Activated naive CD4-positive, alpha-beta T cell treated with anti-CD3 and anti-CD28 coated beads for 36 hours (primary cell): ENCODE measurements at regions not wholly inside any gene's neighbourhood (a gene's known extent, or its start where the extent isn't known, plus 50 kb on each side); places are given as distances from the start of the nearest gene placed in this dataset.

ENCODE experiments used
- CTCF ChIA-PET: fragments of 350-600 bp; sonication (Branson Sonifier 250); formaldehyde crosslinking; loops from one replicate; lab custom pipeline; 2021; ENCODE audit warnings: antibody characterized with exemption; lab: Charles Lee
- DNase-seq: peaks from one replicate; pipeline ENCODE4 v3.0.0-alpha.2; 2020
- H3K27ac Mint-ChIP-seq: one replicate; pipeline ENCODE4 v1.8.0; 2021; ENCODE audit warnings: mild to moderate bottlenecking, mixed read lengths
- H3K27me3 Mint-ChIP-seq: one replicate; pipeline ENCODE4 v1.8.0; 2021; ENCODE audit warnings: low read depth, mixed read lengths
- H3K36me3 Mint-ChIP-seq: one replicate; pipeline ENCODE4 v1.8.0; 2021; ENCODE audit warnings: low read depth, mixed read lengths
- H3K4me1 Mint-ChIP-seq: one replicate; pipeline ENCODE4 v1.8.0; 2021; ENCODE audit warnings: low read depth, mixed read lengths
- H3K4me3 Mint-ChIP-seq: one replicate; pipeline ENCODE4 v1.8.0; 2021; ENCODE audit warnings: mild to moderate bottlenecking, moderate library complexity, mixed read lengths
- H3K9me3 Mint-ChIP-seq: one replicate; pipeline ENCODE4 v1.8.0; 2021; ENCODE audit warnings: mixed read lengths
- intact Hi-C: fragments of 100-400 bp; cut with micrococcal nuclease; formaldehyde crosslinking; loops from one replicate; pipeline ENCODE4 v1.15.1; 2023

- intact Hi-C loops: no loop called here
- no peak for DNase-seq
- Mint-ChIP-seq H3K4me3 (no peak overlapping the region), H3K27me3 (no peaks in the 10 kb centered on the region), H3K9me3 (peaks cover under 1% of the 10 kb centered on the region), H3K27ac (no peak overlapping the region), H3K4me1 (no peaks in the 10 kb centered on the region), H3K36me3 (no peaks in the 10 kb centered on the region)
- CTCF ChIA-PET: no interaction called here
Measured at GRCh38 chr13:34757441-34757840, 184.6 kb upstream of the NBEA start.

DNA sequence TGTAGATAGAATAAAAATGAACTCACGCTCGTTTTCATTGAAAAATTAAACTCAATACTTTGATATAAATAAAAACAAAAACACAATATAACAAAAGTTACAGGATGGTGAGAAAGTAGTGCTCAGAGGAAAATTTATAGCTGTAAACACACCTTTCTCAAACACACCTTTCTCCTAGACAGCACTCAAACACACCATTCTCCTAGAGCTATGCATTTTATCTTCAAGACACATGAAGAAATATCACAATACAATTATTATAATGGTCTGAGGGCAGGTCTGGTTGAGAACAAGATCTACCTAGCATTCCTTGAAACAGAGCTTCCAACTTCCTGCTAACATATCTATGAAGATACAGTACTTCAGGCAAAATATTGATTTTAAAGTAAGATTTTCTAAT lies 183.4 kb upstream of the NBEA start:
- Mint-ChIP-seq H3K9me3 (no peaks in the 10 kb centered on the region), H3K4me3 (no peak overlapping the region), H3K27me3 (no peaks in the 10 kb centered on the region), H3K36me3 (no peaks in the 10 kb centered on the region), H3K27ac (no peak overlapping the region), H3K4me1 (no peaks in the 10 kb centered on the region)
- CTCF ChIA-PET: no interaction called here
- no peak for DNase-seq
- intact Hi-C loops: no loop called here

GRCh38 chr13:34762312-34762711 lies 179.8 kb upstream of the NBEA start:
- no peaks in the 10 kb centered on the region for H3K36me3 Mint-ChIP-seq
- intact Hi-C loops: no loop called here

GRCh38 chr13:34764246-34764645 lies 177.8 kb upstream of the NBEA start:
- CTCF ChIA-PET: no interaction called here

More at GRCh38 chr13:34762312-34762711, 179.8 kb upstream of the NBEA start:
- no peaks in the 10 kb centered on the region for H3K27me3 Mint-ChIP-seq
- H3K9me3 Mint-ChIP-seq: no peaks in the 10 kb centered on the region
- H3K4me1 Mint-ChIP-seq: no peaks in the 10 kb centered on the region
- DNase-seq: no peak
- CTCF ChIA-PET: no interaction called here
- no peak overlapping the region for H3K4me3 Mint-ChIP-seq
- H3K27ac Mint-ChIP-seq: no peak overlapping the region

GRCh38 chr13:34765446-34766180 lies 176.5 kb upstream of the NBEA start:
- Mint-ChIP-seq H3K27ac (no peak overlapping the region), H3K9me3 (no peaks in the 10 kb centered on the region), H3K4me1 (no peaks in the 10 kb centered on the region), H3K27me3 (no peaks in the 10 kb centered on the region), H3K4me3 (no peak overlapping the region), H3K36me3 (no peaks in the 10 kb centered on the region)
- intact Hi-C loops: no loop called here
- no peak for DNase-seq
- CTCF ChIA-PET: no interaction called here

More at GRCh38 chr13:34764246-34764645, 177.8 kb upstream of the NBEA start:
- Mint-ChIP-seq H3K36me3 (no peaks in the 10 kb centered on the region), H3K4me3 (no peak overlapping the region), H3K4me1 (no peaks in the 10 kb centered on the region), H3K9me3 (no peaks in the 10 kb centered on the region), H3K27me3 (no peaks in the 10 kb centered on the region), H3K27ac (no peak overlapping the region)
- no peak for DNase-seq
- intact Hi-C loops: no loop called here

- H3K4me1 Mint-ChIP-seq: no peaks in the 10 kb centered on the region
- H3K36me3 Mint-ChIP-seq: no peaks in the 10 kb centered on the region
Measured at GRCh38 chr13:34767778-34768177, 174.3 kb upstream of the NBEA start.

DNA sequence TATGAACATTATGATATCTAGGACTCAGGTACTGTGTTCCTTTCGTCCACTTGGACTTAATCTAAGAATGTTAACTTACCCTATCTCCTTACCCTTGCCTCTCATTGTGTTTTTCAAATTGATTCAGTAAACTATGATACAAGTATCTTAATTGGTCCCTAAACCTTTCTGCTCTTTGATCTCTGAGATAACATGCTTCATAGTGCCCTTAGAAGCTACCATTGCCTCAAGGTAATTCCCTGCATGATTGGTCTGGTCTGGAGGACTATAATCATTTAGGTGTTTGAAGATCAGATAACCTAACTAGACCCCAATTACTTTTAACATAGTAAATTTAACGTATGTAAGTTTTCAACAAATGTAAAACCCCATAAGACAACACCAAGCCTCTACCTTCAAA lies 169.9 kb upstream of the NBEA start:
- no peaks in the 10 kb centered on the region for H3K9me3 Mint-ChIP-seq
- H3K4me1 Mint-ChIP-seq: no peaks in the 10 kb centered on the region
- CTCF ChIA-PET: no interaction called here
- H3K4me3 Mint-ChIP-seq: no peak overlapping the region
- intact Hi-C loops: no loop called here
- no peak for DNase-seq
- H3K27ac Mint-ChIP-seq: no peak overlapping the region
- H3K27me3 Mint-ChIP-seq: peaks cover 2% of the 10 kb centered on the region
- H3K36me3 Mint-ChIP-seq: no peaks in the 10 kb centered on the region

More at GRCh38 chr13:34767778-34768177, 174.3 kb upstream of the NBEA start:
- CTCF ChIA-PET: no interaction called here
- H3K4me3 Mint-ChIP-seq: no peak overlapping the region
- H3K9me3 Mint-ChIP-seq: no peaks in the 10 kb centered on the region
- DNase-seq: no peak
- no peaks in the 10 kb centered on the region for H3K27me3 Mint-ChIP-seq
- intact Hi-C loops: no loop called here
- no peak overlapping the region for H3K27ac Mint-ChIP-seq

DNA sequence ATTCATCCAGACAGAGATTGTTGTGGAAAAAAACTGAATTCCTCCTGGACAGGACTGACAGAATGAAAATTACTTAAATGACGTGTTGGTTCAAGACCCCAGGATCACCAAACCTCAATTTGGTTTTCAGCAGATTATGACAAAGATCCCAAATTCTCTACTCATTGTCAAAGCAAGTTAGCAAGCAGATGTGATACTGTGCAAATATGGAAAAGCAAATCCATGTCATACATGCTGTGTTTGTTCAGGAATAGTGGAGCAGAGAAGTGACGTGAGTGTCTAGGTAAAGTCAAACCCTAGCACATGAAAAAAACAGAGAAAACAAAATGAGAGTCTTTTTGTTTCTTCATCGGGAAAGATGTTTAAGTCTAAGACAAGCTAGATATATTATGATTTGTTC lies 169.2 kb upstream of the NBEA start:
- H3K4me1 Mint-ChIP-seq: no peaks in the 10 kb centered on the region
- intact Hi-C loops: no loop called here

DNA sequence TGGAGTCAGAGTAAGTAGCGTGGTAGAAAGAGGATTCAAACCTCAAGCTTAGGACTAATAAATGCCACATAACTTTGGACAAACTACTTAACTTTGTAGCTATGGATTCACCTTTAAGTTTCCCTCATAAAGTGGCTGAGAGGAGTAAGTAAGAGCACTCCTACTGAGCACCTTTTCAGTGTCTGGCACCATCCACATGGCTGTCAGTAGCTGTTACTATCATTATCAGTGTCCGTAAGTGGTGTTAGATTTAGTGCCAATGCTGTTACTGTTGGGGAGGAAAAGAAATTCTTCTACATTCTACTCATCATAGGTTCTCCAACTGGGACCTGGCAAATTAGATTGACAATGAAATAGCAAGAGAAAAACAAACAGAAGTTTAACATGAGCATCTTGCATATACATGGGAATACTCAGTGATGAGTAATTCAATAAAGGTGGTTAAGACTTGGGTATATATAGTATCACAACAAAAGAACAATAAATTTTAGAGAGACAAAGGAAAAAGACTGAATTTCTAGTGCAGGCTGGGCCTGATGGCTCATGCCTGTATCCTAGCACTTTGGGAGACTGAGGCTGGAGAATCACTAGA lies 165.6 kb upstream of the NBEA start:
- intact Hi-C loops: loop anchor here (5.0 kb wide), 1 partner anchor 51 kb away; no protein-coding TSS in a partner anchor
- no peak for DNase-seq
- CTCF ChIA-PET: no interaction called here

More for the DNA sequence above, 169.2 kb upstream of the NBEA start:
- Mint-ChIP-seq H3K4me3 (no peak overlapping the region), H3K27me3 (peaks cover 2% of the 10 kb centered on the region), H3K27ac (no peak overlapping the region), H3K36me3 (no peaks in the 10 kb centered on the region), H3K9me3 (no peaks in the 10 kb centered on the region)
- CTCF ChIA-PET: no interaction called here
- DNase-seq: no peak

GRCh38 chr13:34777089-34777913 lies 164.8 kb upstream of the NBEA start:
- Mint-ChIP-seq H3K27ac (no peak overlapping the region), H3K9me3 (peaks cover 4% of the 10 kb centered on the region), H3K27me3 (peaks cover 2% of the 10 kb centered on the region), H3K4me1 (no peaks in the 10 kb centered on the region), H3K36me3 (no peaks in the 10 kb centered on the region), H3K4me3 (no peak overlapping the region)
- CTCF ChIA-PET: interaction anchor here (0.6 kb wide), 1 partner anchor 423 kb away, joined by 4 read pairs; no protein-coding TSS in a partner anchor
- intact Hi-C loops: loop anchor here (5.0 kb wide), 1 partner anchor 50 kb away; no protein-coding TSS in a partner anchor
- DNase-seq: no peak

More for the DNA sequence above, 165.6 kb upstream of the NBEA start:
- Mint-ChIP-seq H3K4me1 (no peaks in the 10 kb centered on the region), H3K9me3 (no peaks in the 10 kb centered on the region), H3K27me3 (peaks cover 2% of the 10 kb centered on the region), H3K27ac (no peak overlapping the region), H3K4me3 (no peak overlapping the region), H3K36me3 (no peaks in the 10 kb centered on the region)

GRCh38 chr13:34777914-34778303 lies 164.2 kb upstream of the NBEA start:
- H3K36me3 Mint-ChIP-seq: no peaks in the 10 kb centered on the region
- peaks cover 2% of the 10 kb centered on the region for H3K27me3 Mint-ChIP-seq
- peaks cover 5% of the 10 kb centered on the region for H3K9me3 Mint-ChIP-seq
- H3K27ac Mint-ChIP-seq: no peak overlapping the region
- H3K4me1 Mint-ChIP-seq: no peaks in the 10 kb centered on the region
- intact Hi-C loops: loop anchor here (5.0 kb wide), 1 partner anchor 49 kb away; no protein-coding TSS in a partner anchor
- no peak for DNase-seq
- CTCF ChIA-PET: no interaction called here
- no peak overlapping the region for H3K4me3 Mint-ChIP-seq

GRCh38 chr13:34779171-34779570 lies 162.9 kb upstream of the NBEA start:
- H3K4me1 Mint-ChIP-seq: no peaks in the 10 kb centered on the region
- H3K9me3 Mint-ChIP-seq: peaks cover 5% of the 10 kb centered on the region
- no peak for DNase-seq
- H3K27ac Mint-ChIP-seq: no peak overlapping the region
- no peak overlapping the region for H3K4me3 Mint-ChIP-seq
- intact Hi-C loops: loop anchor here (5.0 kb wide), 1 partner anchor 48 kb away; no protein-coding TSS in a partner anchor
- peaks cover 2% of the 10 kb centered on the region for H3K27me3 Mint-ChIP-seq
- no peaks in the 10 kb centered on the region for H3K36me3 Mint-ChIP-seq
- CTCF ChIA-PET: no interaction called here
